H1 (cell line): ENCODE measurements at regions not wholly inside any gene's neighbourhood (a gene's known extent, or its start where the extent isn't known, plus 50 kb on each side); places are given as distances from the start of the nearest gene placed in this dataset.

Source experiments
- ASH2L ChIP-seq: fragments of 200-600, 300-600 bp; sonication (generic); IDR thresholded peaks from one replicate; pipeline ENCODE4 v1.7.1; 2017; ENCODE audit warnings: low read length
- CHD2 ChIP-seq: IDR thresholded peaks from 2 replicates; pipeline ENCODE4 v1.6.1; 2012; ENCODE audit warnings: low read length, improper control_type of control experiment
- CTCF ChIP-seq, 3 experiments: IDR thresholded peaks; 1 replicate in 2 of 3; 2 replicates in 1 of 3; pipeline versions ENCODE4 v1.5.1 to v1.6.1; 2011; ENCODE audit warnings: low read length in 3 of 3, mild to moderate bottlenecking in 3 of 3, inconsistent platforms in 2 of 3, low read depth in 1 of 3, moderate library complexity in 1 of 3; ENCODE audit not compliant: insufficient read depth in 1 of 3; ENCODE audit errors: control extremely low read depth in 1 of 3
- HDAC2 ChIP-seq, 2 experiments: fragments of 300-600 bp in 1 of 2; sonication (generic) in 1 of 2; IDR thresholded peaks; 2 replicates each; pipeline ENCODE4 v1.6.1; 2011 to 2012; ENCODE audit warnings: low read depth in 2 of 2, low read length in 2 of 2, mild to moderate bottlenecking in 2 of 2, moderate library complexity in 2 of 2, borderline replicate concordance in 1 of 2, inconsistent platforms in 1 of 2
- NANOG ChIP-seq: IDR thresholded peaks from 2 replicates; pipeline ENCODE4 v1.6.1; 2011; ENCODE audit warnings: low read length, low read depth, mild to moderate bottlenecking, inconsistent platforms; ENCODE audit not compliant: insufficient read depth, poor library complexity, severe bottlenecking
- POLR2A ChIP-seq, 2 experiments: IDR thresholded peaks; 1 replicate in 1 of 2; 2 replicates in 1 of 2; pipeline ENCODE4 v1.6.1; 2011; ENCODE audit warnings: low read depth in 2 of 2, low read length in 2 of 2, mild to moderate bottlenecking in 2 of 2; ENCODE audit errors: control extremely low read depth in 1 of 2
- RFX5 ChIP-seq: IDR thresholded peaks from 2 replicates; pipeline ENCODE4 v1.6.1; 2011; ENCODE audit warnings: low read depth, low read length, improper control_type of control experiment, borderline replicate concordance
- SIRT6 ChIP-seq: IDR thresholded peaks from one replicate; pipeline ENCODE4 v1.7.1; 2012; ENCODE audit warnings: low read length, inconsistent platforms
- SIX5 ChIP-seq: IDR thresholded peaks from 2 replicates; pipeline ENCODE4 v1.6.1; 2011; ENCODE audit warnings: mild to moderate bottlenecking, low read depth, low read length
- TEAD4 ChIP-seq: IDR thresholded peaks from 2 replicates; pipeline ENCODE4 v1.6.1; 2012; ENCODE audit warnings: low read depth, low read length, inconsistent platforms, mixed read lengths
- TF ChIP-seq, protein P1 (sequence below): IDR thresholded peaks from 2 replicates; pipeline ENCODE4 v1.6.1; 2012; ENCODE audit warnings: inconsistent platforms
- TF ChIP-seq, protein P2 (sequence below): IDR thresholded peaks from 2 replicates; pipeline ENCODE4 v1.6.1; 2011; ENCODE audit warnings: low read depth, mild to moderate bottlenecking, low read length; ENCODE audit not compliant: insufficient read depth

DNA sequence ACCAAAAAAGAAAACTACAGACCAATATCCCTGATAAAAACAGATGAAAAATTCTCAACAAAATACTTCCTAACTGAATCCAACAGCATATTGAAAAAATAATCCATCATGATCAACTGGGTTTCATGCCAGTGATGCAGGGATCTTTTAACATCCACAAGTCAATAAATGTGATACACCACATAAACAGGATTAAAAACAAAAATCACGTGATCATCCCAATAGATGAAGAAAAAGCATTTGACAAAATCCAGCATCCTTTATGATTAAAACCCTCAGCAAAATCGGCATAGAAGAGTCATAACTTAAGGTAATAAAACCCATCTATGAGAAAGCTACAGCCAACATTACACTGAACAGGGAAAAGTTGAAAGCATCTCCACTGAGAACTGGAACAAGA is 107.5 kb downstream of the DCLK3 start:
- TF ChIP-seq CTCF (IDR thresholded peaks at IDR 0.05; ENCODE audit: control extremely low read depth in 1 of 3, insufficient read depth in 1 of 3, low read depth in 1 of 3, low read length in 3 of 3) (no peak), SIRT6 (no peak), TEAD4 (no peak), NANOG (no peak), HDAC2 (IDR thresholded peaks at IDR 0.05; ENCODE audit: borderline replicate concordance in 1 of 2, low read depth in 2 of 2, low read length in 2 of 2) (no peak), ASH2L (no peak), POLR2A (IDR thresholded peaks at IDR 0.05; ENCODE audit: control extremely low read depth in 1 of 2, low read depth in 2 of 2, low read length in 2 of 2) (no peak), RFX5 (no peak), CHD2 (no peak), SIX5 (no peak)
- TF ChIP-seq, protein P1, sequence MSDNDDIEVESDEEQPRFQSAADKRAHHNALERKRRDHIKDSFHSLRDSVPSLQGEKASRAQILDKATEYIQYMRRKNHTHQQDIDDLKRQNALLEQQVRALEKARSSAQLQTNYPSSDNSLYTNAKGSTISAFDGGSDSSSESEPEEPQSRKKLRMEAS = no peak
- TF ChIP-seq, protein P2, sequence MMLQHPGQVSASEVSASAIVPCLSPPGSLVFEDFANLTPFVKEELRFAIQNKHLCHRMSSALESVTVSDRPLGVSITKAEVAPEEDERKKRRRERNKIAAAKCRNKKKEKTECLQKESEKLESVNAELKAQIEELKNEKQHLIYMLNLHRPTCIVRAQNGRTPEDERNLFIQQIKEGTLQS = no peak
